IMR-90 (cell line): ENCODE measurements at regions not wholly inside any gene's neighbourhood (a gene's known extent, or its start where the extent isn't known, plus 50 kb on each side); places are given as distances from the start of the nearest gene placed in this dataset.

Experiments
- BHLHE40 ChIP-seq: fragments of 150-350 bp; IDR thresholded peaks from 2 replicates; pipeline ENCODE4 v1.6.1; 2016; ENCODE audit warnings: mild to moderate bottlenecking, low read depth, low read length
- CEBPB ChIP-seq: IDR thresholded peaks from 2 replicates; pipeline ENCODE4 v1.6.1; 2012; ENCODE audit warnings: low read depth, low read length, improper control_type of control experiment
- CTCF ChIP-seq: conservative IDR thresholded peaks from 2 replicates; pipeline ENCODE4 v1.5.1; 2012; ENCODE audit warnings: mild to moderate bottlenecking, low read depth, low read length, improper control_type of control experiment
- ELK1 ChIP-seq: fragments of 150-350 bp; IDR thresholded peaks from 2 replicates; pipeline ENCODE4 v1.6.1; 2016; ENCODE audit warnings: low read depth, mild to moderate bottlenecking, low read length, moderate library complexity, borderline replicate concordance
- FOS ChIP-seq: fragments of 150-350 bp; IDR thresholded peaks from 2 replicates; pipeline ENCODE4 v1.6.1; 2016; ENCODE audit warnings: low read depth, low read length
- MXI1 ChIP-seq: IDR thresholded peaks from 2 replicates; pipeline ENCODE4 v1.6.1; 2012; ENCODE audit warnings: low read depth, mild to moderate bottlenecking, low read length, moderate library complexity, borderline replicate concordance
- POLR2A ChIP-seq: IDR thresholded peaks from 2 replicates; pipeline ENCODE4 v1.6.1; 2012; ENCODE audit warnings: mild to moderate bottlenecking, low read depth, low read length
- RAD21 ChIP-seq: IDR thresholded peaks from 2 replicates; pipeline ENCODE4 v1.6.1; 2012; ENCODE audit warnings: low read length, improper control_type of control experiment
- RFX5 ChIP-seq: IDR thresholded peaks from 2 replicates; pipeline ENCODE4 v1.8.0; 2012; ENCODE audit warnings: low read depth, mild to moderate bottlenecking, low read length, moderate library complexity
- USF2 ChIP-seq: fragments of 150-350 bp; IDR thresholded peaks from 2 replicates; pipeline ENCODE4 v1.6.1; 2017; ENCODE audit warnings: mild to moderate bottlenecking, antibody characterized with exemption, low read length, low read depth

- TF ChIP-seq RFX5 (no peak), CTCF (no peak), USF2 (no peak), RAD21 (no peak), POLR2A (no peak), ELK1 (no peak), MXI1 (no peak), CEBPB (no peak), BHLHE40 (no peak), FOS (no peak)
These were observed 364.9 kb downstream of the COL12A1 start for GRCh38 chr6:74840953-74841352.
